ENCODE measurements at regions not wholly inside any gene's neighbourhood (a gene's known extent, or its start where the extent isn't known, plus 50 kb on each side); places are given as distances from the start of the nearest gene placed in this dataset.

- intact Hi-C loops (cut with micrococcal nuclease; ENCODE audit: unreplicated experiment), result loop anchor here (10.0 kb wide), 1 partner anchor 1242 kb away; no protein-coding TSS in a partner anchor
- POLR2A ChIA-PET, result no interaction called here
These were observed 65.0 kb downstream of the DIO3 start for GRCh38 chr14:101626331-101626730.

More at GRCh38 chr14:101626331-101626730, 65.0 kb downstream of the DIO3 start:
- Histone ChIP-seq H4K20me1 (ENCODE audit: control insufficient read depth, insufficient read depth) (no peaks in the 10 kb centered on the region; the same call in 1 of the 2 replicates), H3K27ac (ENCODE audit: control insufficient read depth, insufficient read depth) (no peak overlapping the region), H3K79me2 (ENCODE audit: control insufficient read depth, insufficient read depth, low read length) (no peaks in the 10 kb centered on the region), H3K27me3 (replicated peaks in 1 of 2; ENCODE audit: control insufficient read depth in 2 of 2, insufficient read depth in 2 of 2, low read length in 1 of 2) (no peaks in the 10 kb centered on the region; a peak in 1 of 4 replicates), H3K9ac (ENCODE audit: control insufficient read depth, insufficient read depth, low read length) (no peak overlapping the region), H2AFZ (ENCODE audit: control insufficient read depth, low read depth, low read length) (no peak overlapping the region), H3K36me3 (ENCODE audit: control insufficient read depth in 2 of 2, insufficient read depth in 2 of 2, low read length in 1 of 2) (no peaks in the 10 kb centered on the region), H3K4me3 (no peak overlapping the region), H3K4me1 (ENCODE audit: control insufficient read depth, insufficient read depth, low read length) (no peaks in the 10 kb centered on the region), H3K9me3 (replicated peaks; ENCODE audit: control insufficient read depth, insufficient read depth, low read length) (no peaks in the 10 kb centered on the region), H3K4me2 (ENCODE audit: control insufficient read depth, insufficient read depth) (no peak overlapping the region)
- WGBS (ENCODE audit: insufficient coverage, insufficient replicate concordance, low lambda C conversion rate, missing lambda C conversion rate), result 26% methylated on average over 5 of the region's 5 CpGs
- no TSS peak for BruUV-seq (replicated peaks)
- no peak for DNase-seq (ENCODE audit: low read depth, low spot score)
- no peak for FAIRE-seq
- in situ Hi-C loops (cut with MboI), result loop anchor here (5.0 kb wide), 1 partner anchor 1244 kb away; no protein-coding TSS in a partner anchor
- ATAC-seq, result no peak
- SMC1A ChIA-PET (ENCODE audit: uncharacterized antibody, unreplicated experiment), result no interaction called here
- TF ChIP-seq ZBTB40 (IDR thresholded peaks at IDR 0.05; ENCODE audit: borderline replicate concordance) (no peak), GABPA (IDR thresholded peaks at IDR 0.05; ENCODE audit: low read depth) (no peak), MAX (IDR thresholded peaks at IDR 0.05; ENCODE audit: low read depth, low read length) (no peak), RB1 (IDR thresholded peaks at IDR 0.05; ENCODE audit: borderline replicate concordance) (no peak), SMAD1 (IDR thresholded peaks at IDR 0.05; ENCODE audit: low read depth, partially characterized antibody) (no peak), CBFB (IDR thresholded peaks at IDR 0.05; ENCODE audit: low read depth) (no peak), NKRF (conservative IDR thresholded peaks at IDR 0.05) (no peak), MTA3 (IDR thresholded peaks at IDR 0.05; ENCODE audit: borderline replicate concordance, low read length) (no peak), MTA2 (IDR thresholded peaks at IDR 0.05; ENCODE audit: low read depth) (no peak), ATF3 (IDR thresholded peaks at IDR 0.05; ENCODE audit: borderline replicate concordance, extremely low read depth, low read depth, low read length) (no peak), FOXK2 (IDR thresholded peaks at IDR 0.05) (no peak), TCF12 (IDR thresholded peaks at IDR 0.05; ENCODE audit: low read depth, low read length) (no peak), RFX5 (IDR thresholded peaks at IDR 0.05; ENCODE audit: low read depth, low read length) (no peak), WRNIP1 (IDR thresholded peaks at IDR 0.05; ENCODE audit: borderline replicate concordance, low read depth, low read length) (no peak), EED (IDR thresholded peaks at IDR 0.05; ENCODE audit: low read depth) (no peak), ZNF207 (IDR thresholded peaks at IDR 0.05; ENCODE audit: borderline replicate concordance) (no peak), PAX5 (IDR thresholded peaks at IDR 0.05; ENCODE audit: borderline replicate concordance, low read depth, low read length) (no peak)
- CTCF ChIA-PET, result interaction anchor here (1.1 kb wide), 1 partner anchor 100 kb away, joined by 5 read pairs; no protein-coding TSS in a partner anchor
- RAD21 ChIA-PET (ENCODE audit: unreplicated experiment), result no interaction called here

Measured in GM12878 (cell line).